NCI-H1105 (cell line): ENCODE measurements at regions not wholly inside any gene's neighbourhood (a gene's known extent, or its start where the extent isn't known, plus 50 kb on each side); places are given as distances from the start of the nearest gene placed in this dataset.
A peak's percentile ranks its signal among the peaks of the same experiment; 100 is the strongest.
"Not testable (repeated sequence)": the region's sequence is repeated elsewhere in the genome, so short reads cannot be mapped to it uniquely, and the experiment has no call there.

Source experiments
- DNase-seq: peaks from one replicate; lab custom pipeline; 2025; lab: John Stamatoyannopoulos, UW

GRCh38 chr6:14598017-14598864, 480.7 kb downstream of the CD83 start:
- DNase-seq, result no peak

GRCh38 chr6:14600306-14600705, 482.7 kb downstream of the CD83 start:
- not testable (repeated sequence) for DNase-seq

- DNase-seq, result peak; percentile 54
Observed at GRCh38 chr6:14601490-14601889, 483.9 kb downstream of the CD83 start.

- no peak for DNase-seq
Observed at GRCh38 chr6:14606353-14606752, 488.8 kb downstream of the CD83 start.

- no peak for DNase-seq
Observed at GRCh38 chr6:14610141-14610540, 492.6 kb downstream of the CD83 start.

- no peak for DNase-seq
Observed at GRCh38 chr6:14612016-14612980, 494.7 kb downstream of the CD83 start.

GRCh38 chr6:14614631-14615030, 497.1 kb downstream of the CD83 start:
- DNase-seq, result no peak

GRCh38 chr6:14616656-14617055, 499.1 kb downstream of the CD83 start:
- no peak for DNase-seq

GRCh38 chr6:14618759-14619418, 501.3 kb downstream of the CD83 start:
- no peak for DNase-seq

- no peak for DNase-seq
Observed at GRCh38 chr6:14619419-14619781, 501.8 kb downstream of the CD83 start.

- no peak for DNase-seq
Observed at GRCh38 chr6:14620522-14620921, 502.9 kb downstream of the CD83 start.

GRCh38 chr6:14621518-14621917, 503.9 kb downstream of the CD83 start:
- DNase-seq, result no peak

- DNase-seq, result no peak
Observed at GRCh38 chr6:14622085-14622484, 504.5 kb downstream of the CD83 start.

GRCh38 chr6:14622909-14623505, 505.4 kb downstream of the CD83 start:
- no peak for DNase-seq

- no peak for DNase-seq
Observed at GRCh38 chr6:14625173-14625895, 507.8 kb downstream of the CD83 start.

- DNase-seq, result no peak
Observed at GRCh38 chr6:14626556-14626955, 509.0 kb downstream of the CD83 start.

- DNase-seq, result no peak
Observed at GRCh38 chr6:14630016-14630415, 512.4 kb downstream of the CD83 start.

GRCh38 chr6:14633479-14633878, 515.9 kb downstream of the CD83 start:
- no peak for DNase-seq

GRCh38 chr6:14634072-14634471, 516.5 kb downstream of the CD83 start:
- no peak for DNase-seq

GRCh38 chr6:14635195-14635594, 517.6 kb downstream of the CD83 start:
- DNase-seq, result no peak

- DNase-seq, result no peak
Observed at GRCh38 chr6:14635934-14636591, 518.5 kb downstream of the CD83 start.
